Stimulated activated naive CD4-positive, alpha-beta T cell (primary cell): ENCODE measurements at regions not wholly inside any gene's neighbourhood (a gene's known extent, or its start where the extent isn't known, plus 50 kb on each side); places are given as distances from the start of the nearest gene placed in this dataset.
"Not testable (repeated sequence)": the region's sequence is repeated elsewhere in the genome, so short reads cannot be mapped to it uniquely, and the experiment has no call there.

Experiments used
- DNase-seq, 6 experiments: peaks; one replicate each; lab custom pipeline; 2025; lab: John Stamatoyannopoulos, UW

DNA sequence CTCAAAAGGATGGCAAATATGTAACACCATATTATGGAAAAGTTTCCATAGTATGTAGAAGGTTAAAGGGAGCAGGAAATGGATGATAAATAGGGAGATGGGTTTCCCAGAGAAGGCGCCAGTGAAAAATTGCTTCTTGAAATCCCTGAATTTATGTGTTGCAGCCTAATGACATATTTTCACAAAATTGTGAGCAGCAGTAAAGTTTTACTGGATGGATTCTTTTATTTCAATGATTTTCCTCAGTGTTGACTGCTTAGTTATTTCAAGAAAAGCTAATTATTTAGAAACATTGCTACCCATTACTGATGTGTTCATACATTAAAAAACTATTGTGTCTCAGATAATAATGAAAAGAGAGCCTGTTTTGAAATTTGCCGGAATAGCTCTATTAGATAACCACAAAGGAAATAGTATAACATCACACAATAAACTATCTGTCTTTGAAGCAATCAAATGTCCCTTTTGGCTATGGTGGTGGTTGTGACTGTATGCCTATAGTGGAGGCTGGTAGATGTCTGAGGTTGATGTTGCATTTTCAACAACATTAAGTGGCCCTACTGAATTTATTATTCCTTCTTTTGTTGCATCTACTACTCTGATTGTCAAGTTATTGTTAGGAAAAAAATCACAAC is 169.9 kb upstream of the HAND2 start:
- no peak for DNase-seq

DNA sequence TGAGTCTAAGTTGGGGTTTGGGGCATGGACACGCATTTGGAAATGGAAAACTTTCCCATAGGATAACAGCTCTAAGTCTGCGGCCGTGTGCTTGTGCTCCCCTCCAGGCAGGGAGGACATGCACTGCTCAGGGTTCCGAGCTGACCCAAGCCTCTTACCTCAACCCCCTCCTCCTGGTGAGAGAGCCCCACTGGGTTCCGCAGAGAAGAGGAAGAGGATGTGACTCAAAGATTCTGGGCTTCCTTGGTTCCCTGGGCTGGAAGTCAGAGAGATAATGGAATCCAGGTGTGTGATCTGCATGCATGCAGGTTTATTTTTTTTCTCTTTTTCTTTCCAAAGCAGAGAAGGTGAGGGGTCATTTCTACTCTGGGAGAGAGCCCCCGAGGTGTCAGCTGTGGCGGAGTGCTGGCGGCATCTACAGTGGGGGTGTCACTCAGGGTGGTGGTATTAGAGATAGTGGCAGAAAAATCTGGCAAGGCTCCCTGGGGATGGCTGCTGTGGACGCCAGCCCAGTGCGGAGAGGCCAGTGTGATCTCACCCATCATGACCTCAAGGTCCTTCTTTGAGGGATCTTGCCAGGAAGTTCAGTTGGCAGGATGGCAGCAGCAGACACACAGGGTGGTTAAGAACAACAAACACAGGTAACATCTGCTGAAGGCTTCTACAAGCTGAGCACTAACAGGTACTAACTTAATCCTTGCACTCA is 168.7 kb upstream of the HAND2 start:
- no peak for DNase-seq

DNA sequence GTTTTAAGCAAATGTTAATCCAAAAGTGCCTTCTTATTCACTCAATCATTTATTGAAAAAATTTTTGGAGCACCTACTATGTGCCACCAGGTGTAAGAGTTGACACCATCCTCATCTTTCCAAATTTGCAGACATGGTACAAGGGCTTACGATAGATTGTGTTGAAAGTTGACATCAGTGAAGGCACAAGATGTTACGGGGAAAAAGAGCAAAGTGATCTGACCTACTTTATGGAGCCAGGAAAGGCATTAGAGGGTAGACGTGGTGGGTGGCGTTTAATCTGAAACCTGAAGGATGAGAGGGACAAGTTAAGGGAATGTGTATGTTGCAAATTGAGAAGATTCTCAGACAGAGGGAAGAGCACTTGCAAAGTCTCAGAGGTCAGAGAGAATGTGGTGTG is 167.8 kb upstream of the HAND2 start:
- no peak for DNase-seq

DNA sequence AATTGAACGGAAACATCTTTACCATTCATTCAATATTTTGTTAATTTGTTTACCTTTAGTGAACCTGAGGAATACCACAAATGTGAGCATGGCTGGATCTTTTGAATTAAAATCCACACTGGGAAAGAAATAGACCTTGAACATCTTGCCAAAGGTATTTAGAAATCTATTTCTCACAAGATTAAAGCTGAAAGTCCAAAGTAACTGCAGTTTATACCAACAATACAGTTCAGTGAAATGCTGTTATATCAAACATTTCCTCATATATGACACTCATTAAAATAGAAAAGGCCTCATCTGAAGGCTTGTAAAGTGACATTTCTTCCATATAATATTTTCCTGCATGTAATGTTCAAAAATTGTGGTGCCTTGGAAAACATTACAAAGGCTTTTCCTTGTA is 166.5 kb upstream of the HAND2 start:
- DNase-seq = no peak

DNA sequence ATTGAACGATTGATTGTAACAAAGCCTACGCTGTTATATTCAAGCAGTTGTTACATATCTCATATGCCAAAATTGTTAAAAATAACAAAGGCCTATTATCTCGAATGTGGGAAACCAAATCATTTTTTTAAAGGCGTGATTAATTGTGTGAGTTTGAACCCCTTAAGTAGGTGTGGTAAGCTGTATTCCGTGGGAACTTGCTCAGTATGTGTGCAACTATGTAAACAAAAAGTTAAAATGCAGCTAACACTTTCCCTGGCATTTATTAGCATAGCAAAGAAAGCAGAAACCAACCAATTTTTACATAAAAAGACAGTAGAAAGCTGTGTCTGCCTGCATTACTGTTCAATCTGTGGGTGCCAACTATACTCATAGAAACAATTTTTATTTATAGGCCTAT is 166.0 kb upstream of the HAND2 start:
- no peak for DNase-seq

DNA sequence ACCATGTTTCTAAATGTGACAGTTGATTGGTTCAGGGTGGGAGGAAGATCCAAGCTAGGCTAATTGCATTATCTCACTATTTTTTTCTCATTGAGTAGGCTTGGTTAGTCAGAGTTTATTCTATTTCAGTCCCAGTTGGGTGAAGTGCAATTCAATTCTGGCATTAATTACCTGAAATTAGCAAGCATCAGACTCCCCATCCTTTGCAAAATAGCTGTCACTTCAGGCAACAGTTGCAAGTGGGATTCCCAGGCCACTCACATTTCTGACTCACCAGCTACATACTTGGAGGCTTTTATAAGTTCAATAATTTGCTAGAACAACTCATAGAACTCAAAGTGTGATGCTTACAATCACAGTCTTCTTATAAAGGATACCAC is 155.8 kb upstream of the HAND2 start:
- no peak for DNase-seq

DNA sequence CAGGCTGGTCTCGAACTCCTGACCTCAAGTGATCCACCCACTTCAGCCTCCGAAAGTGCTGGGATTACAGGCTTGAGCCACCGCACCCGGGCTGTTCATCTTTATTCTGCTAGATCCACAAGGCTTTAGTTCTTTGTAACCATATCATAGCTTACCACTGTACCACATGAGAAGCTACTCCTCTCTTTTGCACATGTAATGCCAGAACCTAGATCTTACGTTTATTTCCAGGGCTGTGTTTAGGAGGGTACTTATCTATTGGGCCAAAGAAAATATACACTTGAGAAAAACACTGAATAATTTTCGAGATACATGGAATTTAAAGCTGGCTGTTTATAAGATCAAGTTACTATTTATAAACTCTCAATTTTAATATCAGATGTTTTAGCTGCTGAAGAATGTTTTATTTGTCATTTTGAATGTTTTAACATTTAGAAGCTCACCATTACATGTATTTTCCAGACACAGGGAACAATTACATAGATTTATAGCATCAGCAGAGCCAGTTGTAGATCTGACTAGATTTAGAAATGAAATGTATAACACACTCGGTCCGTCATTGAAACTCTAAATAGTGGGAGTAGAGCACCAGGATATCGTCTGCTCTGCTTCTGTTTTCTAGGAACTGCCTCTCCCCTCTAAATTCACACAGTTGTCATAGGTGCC is 155.3 kb upstream of the HAND2 start:
- DNase-seq = no peak

DNA sequence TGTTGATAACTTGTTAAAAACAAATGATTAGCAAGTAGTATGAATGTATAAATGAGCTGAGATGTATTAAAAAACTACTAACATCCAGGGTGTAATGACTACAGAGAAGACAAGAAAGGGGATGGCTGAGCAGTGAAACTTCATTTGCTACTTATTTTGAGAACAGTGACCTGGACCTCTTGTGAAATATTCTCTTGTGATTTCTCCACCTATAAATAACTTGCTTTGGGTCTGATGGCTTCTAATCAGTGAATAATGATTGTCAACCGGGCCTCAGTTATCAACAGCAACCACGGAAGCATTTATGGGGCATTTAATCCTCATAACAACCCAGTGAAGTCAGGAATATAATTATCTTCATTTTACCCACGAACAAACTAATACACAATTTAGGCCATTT is 154.2 kb upstream of the HAND2 start:
- DNase-seq = no peak

DNA sequence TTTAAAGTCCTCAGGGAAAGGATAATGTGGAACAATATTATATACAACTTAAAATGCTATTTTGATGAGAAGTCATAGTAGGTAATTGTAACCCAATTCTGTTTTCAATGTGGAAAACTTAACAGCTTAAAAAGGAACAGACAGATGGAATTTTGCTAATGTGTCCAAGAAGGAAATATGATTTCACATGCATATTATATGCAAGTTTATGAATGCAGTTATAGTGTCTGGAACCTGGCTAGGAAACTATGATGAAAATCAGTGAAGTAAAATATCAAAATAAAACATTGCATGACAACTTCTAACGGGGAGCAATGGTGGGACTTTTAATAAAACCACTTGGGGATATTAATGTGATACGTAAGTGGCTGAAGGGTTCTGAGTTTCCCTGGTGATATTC is 152.6 kb upstream of the HAND2 start:
- DNase-seq = no peak

DNA sequence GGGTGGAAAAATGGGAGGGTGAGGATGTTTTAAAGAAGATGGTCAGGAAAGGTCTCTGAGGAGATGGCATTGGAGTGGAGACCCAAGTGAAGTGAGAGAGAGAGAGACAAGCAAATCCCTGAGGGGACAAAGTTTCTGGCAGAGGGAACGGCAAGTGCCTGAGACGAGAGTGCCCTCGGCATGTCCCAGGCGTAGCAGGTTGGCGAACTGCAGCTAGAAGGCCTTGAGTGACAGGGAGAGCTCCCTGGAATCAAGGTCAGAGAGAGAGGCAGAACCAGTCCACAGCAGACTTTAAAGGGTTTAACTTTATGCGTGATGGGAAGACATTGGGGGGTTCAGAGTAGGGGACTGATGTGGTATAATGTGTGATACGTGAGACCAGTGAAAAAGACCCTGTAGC is 150.2 kb upstream of the HAND2 start:
- no peak for DNase-seq

DNA sequence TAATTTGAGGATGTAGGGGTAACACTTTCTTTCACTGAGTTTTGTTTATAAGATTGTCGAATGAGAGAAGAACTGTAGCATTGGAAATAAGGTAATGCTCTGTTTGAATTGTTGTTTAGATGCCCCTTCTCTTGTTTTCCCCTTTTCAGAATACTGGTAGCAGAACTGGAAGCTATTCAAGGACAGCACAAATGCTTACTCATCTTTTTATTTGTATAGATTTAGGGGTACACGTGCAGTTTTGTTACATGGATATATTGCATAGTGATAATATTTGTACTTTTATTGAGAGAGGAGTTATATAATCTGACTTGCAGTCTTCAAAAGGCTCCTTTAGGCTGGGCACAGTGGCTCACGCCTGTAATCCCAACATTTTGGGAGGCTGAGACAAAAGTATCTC is 145.4 kb upstream of the HAND2 start:
- no peak for DNase-seq

DNA sequence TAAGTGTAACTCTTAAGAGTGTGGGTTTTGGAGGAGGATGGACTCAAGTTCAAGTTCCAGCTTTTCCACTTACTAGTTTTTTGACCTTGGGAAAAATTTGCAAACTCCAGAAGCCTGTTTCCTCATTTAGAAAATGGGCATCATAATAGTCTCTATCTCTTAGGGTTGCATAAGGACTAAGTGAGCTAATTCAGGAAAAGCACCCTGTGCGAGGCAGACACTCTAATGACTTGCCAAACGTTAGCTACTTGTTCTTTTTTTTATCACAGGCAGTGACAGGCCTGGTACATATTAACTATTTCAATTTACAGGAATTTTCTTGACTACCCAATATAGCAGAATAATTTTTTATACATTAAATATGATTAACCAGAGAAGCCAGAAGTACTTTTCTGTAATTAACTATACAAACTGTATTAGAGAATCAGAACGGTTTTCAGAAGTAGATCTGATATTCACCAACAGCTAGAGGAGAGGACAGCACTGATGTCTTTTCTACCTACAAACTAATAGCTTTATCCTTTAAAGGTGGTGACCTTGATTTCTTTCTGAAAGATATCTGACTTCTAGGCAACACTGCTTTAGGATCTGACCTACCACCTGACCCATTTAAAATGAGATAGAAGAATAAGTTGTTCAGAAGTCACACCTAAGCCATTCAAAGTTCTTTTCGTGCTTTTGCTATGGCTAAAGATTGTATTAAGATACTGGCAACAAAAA is 139.6 kb upstream of the HAND2 start:
- DNase-seq = no peak

DNA sequence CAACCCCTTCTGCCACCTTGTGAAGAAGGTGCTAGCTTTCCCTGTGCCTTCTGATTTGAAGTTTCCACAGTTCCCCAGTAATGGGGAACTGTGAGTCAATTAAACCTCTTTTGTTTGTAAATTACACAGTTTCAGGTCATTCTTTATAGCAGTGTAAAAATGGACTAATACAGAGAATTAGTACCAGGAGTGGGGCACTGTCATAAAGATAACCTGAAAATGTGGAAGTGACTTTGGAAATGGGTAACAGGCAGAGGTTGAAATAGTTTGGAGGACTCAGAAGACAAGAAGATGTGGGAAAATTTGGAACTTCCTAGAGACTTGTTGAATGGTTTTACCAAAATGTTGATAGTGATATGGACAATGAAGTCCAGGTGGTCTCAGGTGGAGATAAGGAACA is 131.0 kb upstream of the HAND2 start:
- no peak for DNase-seq

DNA sequence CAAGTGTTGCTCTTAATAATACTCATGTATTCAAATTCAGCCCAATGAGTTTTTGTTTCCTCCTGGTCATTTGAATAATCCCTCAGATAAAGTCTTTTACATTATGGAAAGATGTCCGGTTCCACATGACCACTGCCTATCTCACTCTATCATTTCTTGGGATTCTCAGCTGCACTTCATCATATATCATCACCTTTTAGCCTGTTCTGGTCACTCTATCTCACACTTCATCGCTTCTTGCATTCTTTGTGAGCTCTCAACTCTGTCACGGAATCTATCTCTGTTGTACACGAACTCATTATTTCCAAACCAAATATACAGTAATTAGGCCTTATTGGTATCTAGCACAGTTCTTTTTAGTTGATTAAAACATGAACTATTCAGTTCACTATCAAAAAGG is 126.9 kb upstream of the HAND2 start:
- no peak for DNase-seq

DNA sequence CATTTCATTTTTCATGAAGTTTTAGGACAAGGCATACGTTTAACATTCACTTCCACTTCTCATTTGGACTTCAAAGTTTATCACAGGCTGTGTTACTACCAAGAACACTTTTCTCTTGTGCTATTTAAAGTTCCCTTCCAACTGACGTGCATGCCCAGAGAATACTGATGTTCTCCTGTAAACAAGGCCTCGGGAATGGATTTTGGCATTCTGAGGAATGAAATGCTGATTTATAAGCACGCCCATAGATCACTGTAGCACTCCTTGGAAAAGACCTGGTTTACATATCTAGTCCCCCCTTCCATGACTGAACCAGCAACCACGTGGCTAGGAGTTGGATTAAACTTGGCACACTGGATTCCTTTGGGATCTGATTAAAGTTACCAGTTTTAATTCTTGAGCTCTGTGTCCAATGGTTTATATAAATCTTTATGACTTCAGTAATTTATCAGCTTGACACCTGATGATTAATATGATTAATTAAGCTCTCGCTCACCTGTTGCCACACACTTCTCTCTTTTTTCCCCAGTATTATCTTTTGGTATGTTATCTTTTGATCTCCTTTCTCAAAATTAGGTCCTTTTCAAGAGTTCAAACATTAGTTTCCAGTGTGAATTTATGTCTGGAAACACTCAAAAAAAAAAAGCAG is 122.4 kb upstream of the HAND2 start:
- DNase-seq = no peak

DNA sequence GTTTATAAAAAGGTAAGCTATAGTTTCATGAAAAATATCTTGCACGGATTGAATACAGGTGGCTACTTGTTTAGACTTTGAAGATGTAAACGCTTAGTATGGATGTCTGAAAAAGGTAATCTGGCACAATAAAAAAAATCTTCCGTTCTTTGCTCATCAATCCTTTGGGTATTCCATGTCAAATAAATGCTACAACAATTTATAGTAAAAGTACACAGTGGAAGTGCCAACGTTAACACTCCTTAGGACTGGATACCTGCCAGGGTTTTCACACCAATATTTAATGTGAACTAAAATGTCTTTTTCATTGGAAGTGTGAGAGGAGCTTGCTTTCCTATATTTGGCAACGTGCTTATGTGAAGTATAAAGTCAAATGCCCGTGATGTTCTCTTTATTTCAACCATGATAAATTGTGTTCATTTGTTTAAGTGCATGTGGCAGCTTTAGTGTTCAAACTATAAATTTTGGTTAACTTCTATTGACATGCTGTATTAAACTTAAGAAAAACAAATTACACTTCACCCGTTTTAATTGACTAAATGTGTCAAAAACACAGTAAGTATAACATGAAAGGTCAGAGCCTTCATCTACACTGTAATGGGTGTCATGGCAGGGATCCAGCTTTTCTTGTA is 121.7 kb upstream of the HAND2 start:
- DNase-seq = no peak

DNA sequence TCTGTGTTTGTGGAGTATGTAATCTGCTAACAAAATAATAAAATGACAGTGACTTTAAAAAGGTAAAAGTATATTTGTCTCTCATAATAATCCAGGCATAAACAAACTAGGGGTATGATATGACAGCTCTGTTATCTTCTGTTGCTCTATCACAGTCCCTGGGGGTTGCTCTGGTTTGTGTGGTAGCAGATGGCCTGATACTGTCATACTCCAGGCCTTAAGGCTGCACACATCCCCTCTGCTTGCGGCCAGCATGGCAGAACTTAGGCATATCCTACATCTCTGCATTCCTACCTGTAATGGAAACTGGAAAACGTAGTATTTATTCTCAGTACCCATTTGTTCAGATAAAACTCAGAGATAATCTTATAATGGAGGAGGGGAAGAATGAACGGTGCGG is 117.9 kb upstream of the HAND2 start:
- DNase-seq = no peak

DNA sequence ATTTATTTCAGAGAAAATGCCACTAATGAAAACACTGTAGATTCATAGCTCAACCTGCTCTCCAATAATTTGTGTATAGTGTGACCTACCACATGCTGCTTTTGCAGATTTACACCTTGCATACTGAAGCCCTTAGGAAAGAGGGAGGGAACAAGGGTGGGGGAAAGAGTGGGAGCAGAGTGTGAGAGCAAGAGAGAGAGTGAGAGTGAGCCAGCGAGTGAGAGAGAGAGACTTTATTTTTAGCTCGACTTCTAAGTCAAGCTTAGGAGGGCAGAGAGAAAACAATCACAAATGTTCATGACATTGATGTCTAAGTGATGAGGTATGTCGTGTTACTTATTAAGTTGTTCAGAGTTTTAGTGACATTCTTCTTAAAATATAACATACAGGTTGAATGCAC is 112.5 kb upstream of the HAND2 start:
- no peak for DNase-seq

DNA sequence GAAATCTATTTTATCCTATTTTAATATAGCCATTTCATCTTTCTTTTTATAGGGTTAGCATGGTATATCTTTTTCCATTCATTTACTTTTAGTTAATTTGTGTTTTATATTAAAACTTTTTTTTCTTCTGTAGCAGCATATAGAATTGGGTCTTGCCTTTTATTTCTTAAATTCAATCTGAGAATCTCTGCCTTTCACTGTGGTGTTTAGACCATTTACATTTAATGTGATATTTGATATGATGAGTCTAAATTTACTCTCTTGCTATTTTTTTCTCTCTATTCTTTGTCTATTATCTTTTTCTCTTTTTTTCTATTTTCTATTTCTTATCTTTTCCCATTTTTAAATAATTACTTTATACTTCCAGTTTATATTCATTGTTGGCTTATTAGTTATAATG is 105.4 kb upstream of the HAND2 start:
- DNase-seq = no peak

DNA sequence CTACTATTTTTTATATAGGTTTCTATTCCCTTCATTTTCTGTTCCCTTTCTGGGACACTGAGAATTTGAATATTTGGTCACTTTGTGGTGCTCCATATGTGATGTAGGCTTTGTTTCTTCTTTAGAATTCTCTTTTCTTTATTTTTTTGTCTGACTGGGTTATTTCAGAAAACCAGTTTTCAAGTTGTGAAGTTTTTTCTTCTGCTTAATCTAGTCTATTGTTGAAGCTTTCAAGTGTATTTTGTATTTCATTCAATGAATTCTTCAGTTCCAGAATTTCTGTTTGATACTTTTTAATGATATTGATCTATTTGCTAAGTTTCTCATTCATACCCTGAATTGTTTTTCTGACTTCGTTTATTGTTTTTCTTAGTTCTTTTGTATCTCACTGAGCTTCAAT is 96.2 kb upstream of the HAND2 start:
- DNase-seq = no peak

DNA sequence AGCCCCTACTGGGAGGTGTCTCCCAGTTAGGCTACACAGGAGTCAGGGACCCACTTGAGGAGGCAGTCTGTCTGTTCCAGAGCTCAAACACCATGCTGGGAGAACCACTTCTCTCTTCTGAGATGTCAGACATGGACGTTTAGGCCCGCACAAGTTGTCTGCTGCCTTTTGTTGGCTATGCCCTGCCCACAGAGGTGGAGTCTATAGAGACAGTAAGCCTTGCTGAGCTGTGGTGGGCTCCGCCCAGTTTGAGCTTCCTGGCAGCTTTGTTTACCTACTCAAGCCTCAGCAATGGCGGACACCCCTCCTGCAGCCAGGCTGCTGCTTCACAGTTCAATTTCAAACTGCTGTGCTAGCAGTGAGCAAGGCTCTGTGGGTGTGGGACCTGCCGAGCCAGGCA is 88.6 kb upstream of the HAND2 start:
- DNase-seq = not testable (repeated sequence)

DNA sequence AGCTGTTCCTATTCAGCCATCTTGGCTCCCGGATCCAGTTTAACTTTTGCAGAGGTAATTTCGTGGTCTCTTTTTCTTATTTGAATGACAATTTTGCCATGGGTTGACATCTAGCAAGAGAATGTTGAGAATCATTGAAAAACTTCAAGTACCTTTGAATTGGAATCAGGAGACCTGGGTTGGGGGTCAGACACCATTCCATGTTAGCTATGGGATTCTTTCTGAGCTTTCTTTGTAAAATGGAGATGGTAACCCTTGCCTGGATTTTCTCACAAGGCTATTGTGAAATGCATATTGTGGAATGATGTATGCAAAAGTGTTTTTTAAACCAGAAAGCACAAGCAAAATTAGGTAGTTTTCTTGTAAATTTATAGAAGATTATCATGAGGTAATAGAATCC is 79.1 kb upstream of the HAND2 start:
- no peak for DNase-seq
